NCI-H524 treated with DMSO at 0.1 percent for 48 hours (cell line): ENCODE measurements at regions not wholly inside any gene's neighbourhood (a gene's known extent, or its start where the extent isn't known, plus 50 kb on each side); places are given as distances from the start of the nearest gene placed in this dataset.

Source experiments
- DNase-seq: peaks from one replicate; lab custom pipeline; 2025; lab: John Stamatoyannopoulos, UW

GRCh38 chr11:42179216-42179615, 719.8 kb upstream of the LRRC4C start:
- DNase-seq, result no peak

GRCh38 chr11:42195289-42196013, 736.0 kb upstream of the LRRC4C start:
- no peak for DNase-seq

- no peak for DNase-seq
Measured at GRCh38 chr11:42200311-42200710, 740.9 kb upstream of the LRRC4C start.

GRCh38 chr11:42201603-42202148, 742.2 kb upstream of the LRRC4C start:
- DNase-seq, result no peak

GRCh38 chr11:42205518-42205917, 746.1 kb upstream of the LRRC4C start:
- no peak for DNase-seq

- no peak for DNase-seq
Measured at GRCh38 chr11:42225664-42226063, 766.2 kb upstream of the LRRC4C start.

GRCh38 chr11:42232673-42233072, 773.2 kb upstream of the LRRC4C start:
- no peak for DNase-seq

- no peak for DNase-seq
Measured at GRCh38 chr11:42234451-42234951, 775.0 kb upstream of the LRRC4C start.

GRCh38 chr11:42237701-42238235, 778.3 kb upstream of the LRRC4C start:
- DNase-seq, result no peak

GRCh38 chr11:42239188-42239587, 779.7 kb upstream of the LRRC4C start:
- DNase-seq, result no peak

- DNase-seq, result no peak
Measured at GRCh38 chr11:42243385-42243784, 783.9 kb upstream of the LRRC4C start.

- DNase-seq, result no peak
Measured at GRCh38 chr11:42244376-42244775, 784.9 kb upstream of the LRRC4C start.

GRCh38 chr11:42249401-42249800, 789.9 kb upstream of the LRRC4C start:
- no peak for DNase-seq

- no peak for DNase-seq
Measured at GRCh38 chr11:42249956-42250355, 790.5 kb upstream of the LRRC4C start.

- no peak for DNase-seq
Measured at GRCh38 chr11:42251984-42252383, 792.5 kb upstream of the LRRC4C start.

- DNase-seq, result no peak
Measured at GRCh38 chr11:42253156-42253555, 793.7 kb upstream of the LRRC4C start.

- no peak for DNase-seq
Measured at GRCh38 chr11:42255906-42256305, 796.5 kb upstream of the LRRC4C start.

GRCh38 chr11:42257534-42257933, 798.1 kb upstream of the LRRC4C start:
- DNase-seq, result no peak

GRCh38 chr11:42265072-42265471, 805.6 kb upstream of the LRRC4C start:
- no peak for DNase-seq

GRCh38 chr11:42271306-42271705, 811.9 kb upstream of the LRRC4C start:
- no peak for DNase-seq

- no peak for DNase-seq
Measured at GRCh38 chr11:42273977-42274376, 814.5 kb upstream of the LRRC4C start.

- DNase-seq, result no peak
Measured at GRCh38 chr11:42296910-42297309, 837.5 kb upstream of the LRRC4C start.

GRCh38 chr11:42299780-42300179, 840.3 kb upstream of the LRRC4C start:
- DNase-seq, result no peak

- no peak for DNase-seq
Measured at GRCh38 chr11:42301777-42302176, 842.3 kb upstream of the LRRC4C start.
